ENCODE measurements at regions not wholly inside any gene's neighbourhood (a gene's known extent, or its start where the extent isn't known, plus 50 kb on each side); places are given as distances from the start of the nearest gene placed in this dataset.

GRCh38 chr11:19301361-19301760 is 60.6 kb upstream of the E2F8 start:
- TF ChIP-seq POLR2A (IDR thresholded peaks at IDR 0.05), result no peak
- TF ChIP-seq CTCF (IDR thresholded peaks at IDR 0.05), result no peak
- TF ChIP-seq POLR2AphosphoS5 (IDR thresholded peaks at IDR 0.05), result no peak
- TF ChIP-seq EP300 (IDR thresholded peaks at IDR 0.05; ENCODE audit: low read depth), result no peak

All from transverse colon (tissue), 4 donors.